Skin of body (tissue), 1 donor: ENCODE measurements at regions not wholly inside any gene's neighbourhood (a gene's known extent, or its start where the extent isn't known, plus 50 kb on each side); places are given as distances from the start of the nearest gene placed in this dataset.

Source experiments
- DNase-seq: peaks from one replicate; lab custom pipeline; 2025; lab: John Stamatoyannopoulos, UW

DNA sequence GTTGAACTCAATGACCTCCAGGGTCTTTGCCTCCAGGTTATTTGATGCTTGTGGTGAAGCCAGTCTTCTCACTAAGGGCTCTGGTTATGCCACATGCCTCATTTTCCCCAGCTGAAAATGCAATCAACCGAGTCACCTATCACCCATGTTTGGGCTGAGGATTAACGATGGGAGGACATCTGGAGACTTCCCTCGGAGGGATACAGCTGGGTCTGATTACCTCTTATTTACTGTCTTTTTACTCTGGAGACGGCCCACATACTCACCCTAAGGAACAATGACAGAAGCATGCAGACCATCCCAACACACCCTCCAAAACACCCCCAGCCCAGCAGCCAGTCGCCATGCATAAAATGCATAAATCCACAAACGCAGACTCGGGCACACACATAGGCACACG is 187.4 kb downstream of the OPA1 start:
- DNase-seq: peak; percentile 40

- peak; percentile 96 for DNase-seq
Observed at GRCh38 chr3:193780810-193781478, 187.9 kb downstream of the OPA1 start.

DNA sequence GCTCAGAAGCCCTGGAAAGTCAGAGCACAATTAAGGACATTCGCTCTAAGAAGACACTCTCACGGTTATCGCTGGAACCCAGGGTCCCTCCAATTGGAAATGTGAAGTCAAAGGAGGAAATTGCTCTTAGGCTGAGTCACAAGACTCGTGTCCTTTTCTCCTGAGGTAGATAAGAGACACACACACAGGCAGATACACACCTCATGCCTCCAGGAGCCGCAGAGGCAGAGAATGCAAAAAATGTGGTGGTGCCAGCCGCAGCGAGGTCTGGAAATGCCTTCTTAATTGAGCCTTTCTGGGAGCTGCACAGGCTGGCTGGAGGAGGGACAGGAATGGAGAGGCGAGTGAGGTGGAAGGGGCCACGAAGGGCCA is 189.3 kb downstream of the OPA1 start:
- no peak for DNase-seq

DNA sequence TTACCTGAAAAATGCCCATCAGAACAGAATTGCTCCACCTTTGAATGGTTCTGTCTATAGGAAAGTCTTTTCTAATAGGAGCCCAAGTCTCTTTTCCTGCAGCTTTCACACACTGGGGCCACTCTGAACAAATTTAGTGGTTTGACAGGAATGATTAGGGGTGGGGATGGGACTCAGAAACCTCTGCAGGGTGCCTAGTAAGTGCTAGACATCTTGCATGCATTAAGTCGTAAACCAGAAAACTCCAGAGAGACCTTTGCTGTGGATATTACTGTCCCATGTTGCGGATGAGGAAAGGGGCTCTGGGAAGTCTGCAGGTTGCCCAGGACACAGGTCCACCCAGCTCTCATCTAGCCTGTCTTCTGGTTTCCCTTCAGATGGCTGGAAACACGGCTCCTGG is 189.7 kb downstream of the OPA1 start:
- DNase-seq: no peak

- no peak for DNase-seq
Observed at GRCh38 chr3:193783166-193783896, 190.3 kb downstream of the OPA1 start.

GRCh38 chr3:193784822-193785221 is 191.8 kb downstream of the OPA1 start:
- DNase-seq: no peak

DNA sequence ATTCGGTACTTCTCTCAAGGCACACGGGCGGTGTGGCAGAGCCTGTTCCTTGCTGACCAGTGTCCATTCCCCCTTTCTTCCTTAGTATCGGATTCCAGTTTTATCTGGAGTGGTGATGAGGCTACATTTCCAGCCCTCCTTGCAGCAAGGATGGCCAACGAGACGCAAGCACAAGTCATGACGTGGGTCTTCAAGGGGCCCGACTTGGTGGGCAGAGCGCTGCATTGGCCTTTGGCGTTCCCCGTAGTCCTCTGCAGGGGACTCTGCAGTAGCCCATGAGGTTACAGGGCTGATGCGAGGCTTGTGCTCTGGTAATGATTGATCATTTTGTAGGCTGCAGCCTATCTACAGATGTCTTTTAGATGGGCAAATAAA is 194.5 kb downstream of the OPA1 start:
- no peak for DNase-seq

- peak; percentile 77 for DNase-seq
Observed at GRCh38 chr3:193788189-193788991, 195.4 kb downstream of the OPA1 start.

DNA sequence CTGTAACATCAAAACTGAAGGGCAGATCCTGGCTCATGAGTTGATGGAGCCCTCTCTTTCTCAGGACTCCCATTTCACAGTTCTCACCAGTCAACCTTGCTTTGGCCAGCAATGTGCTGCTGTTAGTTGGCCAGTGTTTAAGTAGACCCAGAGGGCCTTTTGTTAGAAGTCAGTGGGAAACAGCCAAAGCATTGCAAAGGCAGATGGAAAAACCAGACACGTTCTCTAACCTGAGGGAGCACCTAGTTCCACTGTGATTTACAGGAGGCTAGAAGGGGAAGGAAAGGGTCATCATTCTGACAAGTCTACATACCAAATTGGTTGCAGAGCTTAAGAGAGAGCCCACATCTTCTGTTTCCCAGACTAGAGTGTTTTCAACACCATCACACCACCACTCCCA is 196.4 kb downstream of the OPA1 start:
- DNase-seq: no peak

DNA sequence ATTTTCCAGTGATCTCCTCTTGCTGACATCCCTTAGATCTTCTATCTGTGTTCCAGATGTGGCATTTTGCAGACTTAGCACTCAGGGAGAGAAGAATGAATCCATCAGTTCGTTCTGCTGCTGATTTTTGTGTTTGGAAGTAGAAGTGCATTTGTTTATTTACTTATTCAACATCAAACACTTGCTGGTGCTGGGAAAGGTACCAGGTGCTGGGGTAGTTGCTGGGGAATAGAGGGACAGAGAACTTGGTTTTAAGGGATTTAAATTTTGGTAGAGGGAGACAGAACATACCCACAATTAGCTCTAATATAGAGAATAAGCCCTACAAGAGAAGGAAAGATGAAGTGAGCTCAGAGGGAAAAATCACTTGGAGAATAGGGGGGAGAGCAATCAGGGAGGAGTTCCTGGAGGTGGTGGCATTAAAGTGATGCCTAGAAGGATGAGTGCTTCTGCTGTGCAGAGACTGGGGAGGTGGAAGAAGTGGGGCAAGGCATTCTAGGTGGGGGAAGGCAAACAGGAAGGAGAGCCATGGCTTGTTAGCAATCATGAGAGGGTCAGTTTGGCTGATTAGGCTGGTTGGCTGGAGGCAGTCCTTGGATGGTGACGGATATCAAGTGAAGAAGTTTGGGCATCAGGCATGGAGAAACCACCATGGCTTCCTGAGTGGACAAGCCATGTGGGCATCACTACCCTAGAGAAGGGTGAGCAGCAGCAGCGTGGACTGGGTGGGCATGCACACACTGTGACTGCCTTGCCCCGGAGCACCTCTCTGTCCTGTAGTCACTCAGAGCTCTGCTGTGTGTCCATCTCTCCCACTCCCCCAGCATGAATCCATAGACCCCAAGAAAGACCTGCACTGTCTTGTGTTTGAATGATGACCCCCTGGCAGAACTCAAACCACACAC is 197.3 kb downstream of the OPA1 start:
- DNase-seq: peak; percentile 82

GRCh38 chr3:193791041-193792032 is 198.3 kb downstream of the OPA1 start:
- peak; percentile 13 for DNase-seq

GRCh38 chr3:193793123-193793522 is 200.1 kb downstream of the OPA1 start:
- DNase-seq: peak; percentile 53

GRCh38 chr3:193794002-193794881 is 201.2 kb downstream of the OPA1 start:
- DNase-seq: no peak

GRCh38 chr3:193795062-193795690 is 202.2 kb downstream of the OPA1 start:
- DNase-seq: no peak

DNA sequence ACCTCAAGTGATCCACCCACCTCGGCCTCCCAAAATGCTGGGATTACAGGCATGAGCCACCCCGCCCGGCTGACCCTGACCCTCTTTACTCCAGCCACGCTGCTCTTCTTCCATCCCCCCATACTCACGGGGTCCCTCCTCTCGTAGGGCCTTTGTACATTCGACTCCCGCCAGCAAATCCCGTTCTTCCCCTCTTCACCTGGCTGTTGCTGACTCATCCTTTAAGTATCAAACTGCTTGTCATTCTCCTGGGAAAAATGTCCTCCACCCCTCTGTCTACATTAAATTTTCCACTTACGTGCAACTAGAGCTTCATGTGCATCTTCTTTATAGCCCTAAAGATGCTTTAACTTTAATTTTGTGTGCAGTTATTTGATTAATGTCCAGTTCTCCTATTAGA is 203.1 kb downstream of the OPA1 start:
- DNase-seq: no peak

GRCh38 chr3:193797566-193797965 is 204.6 kb downstream of the OPA1 start:
- DNase-seq: no peak

DNA sequence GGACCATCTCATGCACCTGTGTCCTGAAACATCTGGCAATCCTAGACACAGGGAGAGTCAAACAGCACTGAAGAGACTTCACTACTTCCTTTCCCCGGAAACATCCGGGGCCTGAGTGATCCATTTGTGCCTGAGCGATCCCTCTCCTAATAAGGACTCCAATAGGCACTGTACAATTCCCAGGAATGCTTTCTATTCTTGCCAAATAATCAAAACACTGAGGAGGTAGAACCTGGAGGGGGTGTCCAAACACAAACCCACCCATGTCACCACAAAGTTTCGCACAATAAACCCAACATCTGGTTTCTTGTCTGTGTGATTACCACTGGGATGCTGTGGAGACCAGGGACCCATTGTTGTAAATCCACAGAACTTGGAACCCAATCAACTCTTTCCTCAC is 205.0 kb downstream of the OPA1 start:
- peak; percentile 48 for DNase-seq

DNA sequence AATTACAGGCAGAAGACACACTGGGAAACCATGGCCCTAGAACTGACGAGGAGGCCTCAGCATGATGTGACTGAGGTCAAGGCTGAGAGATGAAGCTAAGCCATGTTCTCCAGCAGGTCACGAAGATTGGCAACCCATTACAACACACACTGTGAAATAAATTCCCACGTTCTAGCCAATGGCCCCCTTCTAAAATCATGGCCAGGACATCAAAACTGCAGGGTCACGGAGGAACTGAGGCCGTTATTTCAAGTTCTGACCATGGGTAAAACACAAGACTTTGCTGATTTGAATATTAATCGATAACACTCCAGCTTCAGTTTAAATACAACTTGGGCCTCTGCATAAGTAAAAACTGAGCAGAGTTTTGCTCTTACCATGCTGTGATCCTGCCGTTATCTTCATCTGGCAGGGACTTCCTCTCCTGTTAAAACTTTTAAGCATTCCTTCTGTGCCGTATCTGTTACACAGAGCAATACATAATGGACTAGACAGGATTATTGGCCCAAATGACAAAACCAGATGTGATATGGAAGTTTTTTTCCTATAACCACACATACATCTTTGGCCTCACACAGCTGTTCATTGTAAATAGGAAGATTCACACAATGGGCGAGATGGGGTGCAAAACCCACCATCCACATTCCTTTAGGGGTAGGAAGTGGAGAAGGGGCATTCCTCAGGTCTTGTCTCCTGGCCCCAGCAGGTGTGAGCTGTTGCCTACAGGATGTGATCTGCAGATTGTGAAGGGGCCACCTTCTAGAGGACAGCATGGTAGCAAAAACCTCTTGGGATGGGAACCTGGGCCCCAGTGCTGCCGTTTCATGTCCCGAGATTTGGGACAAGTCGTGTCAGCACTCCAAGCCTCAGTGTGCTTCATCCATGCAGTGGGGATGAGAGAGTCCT is 207.4 kb downstream of the OPA1 start:
- DNase-seq: peak; percentile 38
